ENCODE measurements at regions not wholly inside any gene's neighbourhood (a gene's known extent, or its start where the extent isn't known, plus 50 kb on each side); places are given as distances from the start of the nearest gene placed in this dataset.

DNA sequence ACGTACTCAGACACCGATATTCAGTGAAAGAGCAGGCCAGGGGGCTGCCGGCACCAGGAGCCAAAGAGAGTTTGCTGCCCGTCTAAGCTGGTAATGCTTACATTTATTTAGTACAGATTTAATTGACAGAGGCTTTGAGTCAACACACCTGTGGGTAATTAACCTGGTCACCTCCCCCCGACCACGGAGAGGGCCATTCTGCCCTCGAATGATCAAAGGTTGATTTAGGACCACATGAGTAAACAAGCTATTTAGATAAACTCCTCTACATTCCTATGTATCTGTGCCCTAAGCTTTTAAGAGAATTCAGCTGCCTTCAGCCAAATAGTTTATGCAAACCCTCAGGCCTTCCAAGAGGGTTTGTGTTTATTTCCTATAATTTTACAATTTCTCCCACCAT is 164.8 kb downstream of the IPMK start:
- no peaks in the 10 kb centered on the region for H3K9me3 Mint-ChIP-seq (ENCODE audit: unreplicated experiment)
- no peaks in the 10 kb centered on the region for H3K27me3 Mint-ChIP-seq (ENCODE audit: insufficient read depth, unreplicated experiment)
- BruUV-seq (replicated peaks) = no TSS peak
- H3K4me3 Mint-ChIP-seq (ENCODE audit: unreplicated experiment) = no peak overlapping the region
- ChIA-PET CTCF (no interaction called here), POLR2A (no interaction called here)
- no peaks in the 10 kb centered on the region for H3K36me3 Mint-ChIP-seq (ENCODE audit: insufficient read depth, unreplicated experiment)
- H3K4me1 Mint-ChIP-seq (ENCODE audit: insufficient read depth, unreplicated experiment) = peaks cover 6% of the 10 kb centered on the region
- H3K27ac Mint-ChIP-seq (ENCODE audit: low read depth, unreplicated experiment) = no peak overlapping the region
- intact Hi-C loops (cut with micrococcal nuclease) = no loop called here
- TF ChIP-seq, protein P1, sequence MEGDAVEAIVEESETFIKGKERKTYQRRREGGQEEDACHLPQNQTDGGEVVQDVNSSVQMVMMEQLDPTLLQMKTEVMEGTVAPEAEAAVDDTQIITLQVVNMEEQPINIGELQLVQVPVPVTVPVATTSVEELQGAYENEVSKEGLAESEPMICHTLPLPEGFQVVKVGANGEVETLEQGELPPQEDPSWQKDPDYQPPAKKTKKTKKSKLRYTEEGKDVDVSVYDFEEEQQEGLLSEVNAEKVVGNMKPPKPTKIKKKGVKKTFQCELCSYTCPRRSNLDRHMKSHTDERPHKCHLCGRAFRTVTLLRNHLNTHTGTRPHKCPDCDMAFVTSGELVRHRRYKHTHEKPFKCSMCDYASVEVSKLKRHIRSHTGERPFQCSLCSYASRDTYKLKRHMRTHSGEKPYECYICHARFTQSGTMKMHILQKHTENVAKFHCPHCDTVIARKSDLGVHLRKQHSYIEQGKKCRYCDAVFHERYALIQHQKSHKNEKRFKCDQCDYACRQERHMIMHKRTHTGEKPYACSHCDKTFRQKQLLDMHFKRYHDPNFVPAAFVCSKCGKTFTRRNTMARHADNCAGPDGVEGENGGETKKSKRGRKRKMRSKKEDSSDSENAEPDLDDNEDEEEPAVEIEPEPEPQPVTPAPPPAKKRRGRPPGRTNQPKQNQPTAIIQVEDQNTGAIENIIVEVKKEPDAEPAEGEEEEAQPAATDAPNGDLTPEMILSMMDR (IDR thresholded peaks at IDR 0.05; ENCODE audit: unreplicated experiment) = no peak
- no peak for DNase-seq (ENCODE audit: unreplicated experiment)

DNA sequence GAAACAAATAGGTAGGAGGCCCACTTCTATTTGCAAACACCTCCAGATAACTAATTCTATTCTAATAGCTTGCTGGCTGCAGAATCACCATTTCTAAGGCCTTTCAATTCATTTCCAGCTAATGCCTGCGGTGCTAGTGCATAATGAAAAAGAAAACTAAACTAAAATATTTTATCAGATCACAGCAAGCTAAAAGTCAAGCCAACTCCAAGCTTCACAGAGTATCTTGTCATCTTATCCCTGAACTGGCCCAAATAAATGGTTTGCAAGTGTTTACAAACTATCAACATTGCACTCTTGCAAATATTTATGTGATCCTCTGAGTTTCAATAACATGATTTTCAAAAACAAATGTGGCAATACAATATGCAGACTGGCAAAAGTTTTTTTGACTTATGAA is 166.0 kb downstream of the IPMK start:
- Mint-ChIP-seq H3K4me1 (ENCODE audit: insufficient read depth, unreplicated experiment) (no peaks in the 10 kb centered on the region), H3K27me3 (ENCODE audit: insufficient read depth, unreplicated experiment) (no peaks in the 10 kb centered on the region), H3K27ac (ENCODE audit: low read depth, unreplicated experiment) (no peak overlapping the region), H3K4me3 (ENCODE audit: unreplicated experiment) (no peak overlapping the region), H3K9me3 (ENCODE audit: unreplicated experiment) (no peaks in the 10 kb centered on the region), H3K36me3 (ENCODE audit: insufficient read depth, unreplicated experiment) (no peaks in the 10 kb centered on the region)
- no TSS peak for BruUV-seq (replicated peaks)
- intact Hi-C loops (cut with micrococcal nuclease) = no loop called here
- CTCF ChIA-PET = interaction anchor here (0.6 kb wide), 1 partner anchor 59 kb away, joined by 3 read pairs; no protein-coding TSS in a partner anchor
- no peak for DNase-seq (ENCODE audit: unreplicated experiment)
- POLR2A ChIA-PET = interaction anchor here (0.7 kb wide), 1 partner anchor 13 kb away, joined by 3 read pairs; no protein-coding TSS in a partner anchor
- TF ChIP-seq, protein P1 (IDR thresholded peaks at IDR 0.05; ENCODE audit: unreplicated experiment) = no peak

DNA sequence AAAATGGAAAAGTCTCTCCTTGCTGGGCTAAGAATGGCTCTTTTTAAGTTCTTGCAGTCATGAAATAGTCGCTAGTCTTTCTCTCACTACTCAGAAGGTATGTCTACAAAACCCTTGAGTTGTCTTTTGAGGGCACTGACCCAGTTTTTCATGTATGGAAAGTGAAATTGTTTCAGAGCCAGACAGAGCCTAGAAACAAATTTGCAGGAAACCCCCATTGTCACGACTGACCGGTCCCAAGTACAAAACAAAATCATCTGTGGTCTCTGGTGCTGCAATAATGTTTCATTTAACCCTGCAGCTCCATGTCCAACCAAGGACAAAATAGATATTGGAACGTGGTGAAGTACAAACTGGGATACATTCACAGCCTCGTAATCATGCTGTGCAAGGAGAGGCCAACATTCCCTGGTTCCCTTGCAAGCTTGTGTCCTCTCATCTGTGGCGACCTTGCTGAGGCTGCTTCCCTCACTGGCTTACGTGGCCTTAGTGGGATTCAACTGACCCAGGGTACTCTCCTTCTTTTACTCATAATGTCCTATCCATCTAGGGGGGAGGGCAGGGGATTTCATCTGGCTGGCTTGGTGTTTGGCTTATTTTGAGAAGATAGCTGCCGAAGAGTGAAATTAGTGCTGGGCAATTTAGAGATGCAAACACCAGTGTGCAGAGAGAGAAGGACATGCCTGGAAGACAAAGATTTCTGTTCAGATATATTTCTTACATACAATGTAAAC is 172.5 kb downstream of the IPMK start:
- ChIA-PET POLR2A (no interaction called here), CTCF (interaction anchor here (0.6 to 1.2 kb wide), 2 partner anchors 19 to 23 kb away, joined by 3 read pairs; no protein-coding TSS in a partner anchor)
- DNase-seq (ENCODE audit: unreplicated experiment) = no peak
- no TSS peak for BruUV-seq (replicated peaks)
- Mint-ChIP-seq H3K4me3 (ENCODE audit: unreplicated experiment) (no peak overlapping the region), H3K36me3 (ENCODE audit: insufficient read depth, unreplicated experiment) (no peaks in the 10 kb centered on the region), H3K4me1 (ENCODE audit: insufficient read depth, unreplicated experiment) (no peaks in the 10 kb centered on the region), H3K9me3 (ENCODE audit: unreplicated experiment) (no peaks in the 10 kb centered on the region), H3K27me3 (ENCODE audit: insufficient read depth, unreplicated experiment) (no peaks in the 10 kb centered on the region), H3K27ac (ENCODE audit: low read depth, unreplicated experiment) (no peak overlapping the region)
- TF ChIP-seq, protein P1 (IDR thresholded peaks at IDR 0.05; ENCODE audit: unreplicated experiment) = no peak
- intact Hi-C loops (cut with micrococcal nuclease) = no loop called here

DNA sequence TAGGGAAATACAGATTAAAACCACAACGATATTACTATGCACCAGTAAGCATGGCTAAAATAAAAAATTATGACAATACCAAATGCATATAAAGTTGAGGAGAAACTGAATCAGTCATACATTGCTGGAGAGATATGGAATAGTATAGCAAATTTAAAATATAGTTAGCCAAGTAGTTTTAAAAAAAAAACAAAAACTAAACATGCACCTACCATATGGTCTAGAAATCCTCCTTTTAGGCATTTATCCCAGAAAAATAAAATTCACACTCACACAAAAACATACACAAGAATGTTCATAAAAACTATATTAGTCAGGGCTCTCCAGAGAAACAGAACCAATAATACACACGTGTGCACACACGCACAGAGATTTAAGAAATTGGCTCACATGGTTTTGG is 175.8 kb downstream of the IPMK start:
- no peak for DNase-seq (ENCODE audit: unreplicated experiment)
- no TSS peak for BruUV-seq (replicated peaks)
- H3K27me3 Mint-ChIP-seq (ENCODE audit: insufficient read depth, unreplicated experiment) = no peaks in the 10 kb centered on the region
- peaks cover 6% of the 10 kb centered on the region for H3K4me1 Mint-ChIP-seq (ENCODE audit: insufficient read depth, unreplicated experiment)
- no peaks in the 10 kb centered on the region for H3K36me3 Mint-ChIP-seq (ENCODE audit: insufficient read depth, unreplicated experiment)
- ChIA-PET CTCF (interaction anchor here (1.2 kb wide), 1 partner anchor 60 kb away, joined by 4 read pairs; no protein-coding TSS in a partner anchor), POLR2A (no interaction called here)
- no peak overlapping the region for H3K4me3 Mint-ChIP-seq (ENCODE audit: unreplicated experiment)
- no peak overlapping the region for H3K27ac Mint-ChIP-seq (ENCODE audit: low read depth, unreplicated experiment)
- no peaks in the 10 kb centered on the region for H3K9me3 Mint-ChIP-seq (ENCODE audit: unreplicated experiment)
- intact Hi-C loops (cut with micrococcal nuclease) = no loop called here
- TF ChIP-seq, protein P1 (IDR thresholded peaks at IDR 0.05; ENCODE audit: unreplicated experiment) = no peak

Measured in MCF 10A (cell line).